Natural killer cell (primary cell): ENCODE measurements at regions not wholly inside any gene's neighbourhood (a gene's known extent, or its start where the extent isn't known, plus 50 kb on each side); places are given as distances from the start of the nearest gene placed in this dataset.
"Not testable (repeated sequence)": the region's sequence is repeated elsewhere in the genome, so short reads cannot be mapped to it uniquely, and the experiment has no call there.

Experiments
- ATAC-seq, 3 donors: fragments of 150-1000 bp in 2 of 3; fragments of 200-7000 bp in 1 of 3; cut with Tn5 transposase; 1 replicate in 1 of 3; 2 replicates in 2 of 3; pipeline ENCODE4 v1.10.0; 2021; ENCODE audit warnings: mild to moderate bottlenecking in 2 of 3, moderate library complexity in 2 of 3
- DNase-seq, 2 donors: peaks; one replicate each; pipeline versions ENCODE4 v3.0.0 to v3.0.0-alpha.2; 2013 to 2021; ENCODE audit warnings: mixed read lengths in 1 of 2
- H3K27ac ChIP-seq: one replicate; pipeline ENCODE4 v1.5.1; 2013; ENCODE audit warnings: mild to moderate bottlenecking, low read length
- H3K27me3 ChIP-seq: one replicate; pipeline ENCODE4 v1.6.1; 2013; ENCODE audit warnings: low read length; ENCODE audit not compliant: control insufficient read depth, insufficient read depth
- H3K36me3 ChIP-seq: one replicate; pipeline ENCODE4 v1.6.1; 2013; ENCODE audit warnings: low read length; ENCODE audit not compliant: control insufficient read depth, insufficient read depth
- H3K4me1 ChIP-seq: one replicate; pipeline ENCODE4 v1.6.1; 2013; ENCODE audit warnings: low read length; ENCODE audit not compliant: control insufficient read depth, insufficient read depth
- H3K4me3 ChIP-seq: one replicate; pipeline ENCODE4 v1.5.1; 2013; ENCODE audit warnings: low read length
- H3K9me3 ChIP-seq: one replicate; pipeline ENCODE4 v1.6.1; 2013; ENCODE audit warnings: low read length; ENCODE audit not compliant: control insufficient read depth, insufficient read depth
- H3K27ac Mint-ChIP-seq, 2 donors: one replicate each; pipeline ENCODE4 v1.8.0; 2022; ENCODE audit warnings: mild to moderate bottlenecking in 2 of 2, mixed read lengths in 2 of 2, moderate library complexity in 1 of 2
- H3K27me3 Mint-ChIP-seq, 2 donors: one replicate each; pipeline ENCODE4 v1.8.0; 2022; ENCODE audit warnings: low read depth in 2 of 2, mixed read lengths in 2 of 2
- H3K36me3 Mint-ChIP-seq: one replicate; pipeline ENCODE4 v1.8.0; 2022; ENCODE audit warnings: mixed read lengths
- H3K4me1 Mint-ChIP-seq, 2 donors: one replicate each; pipeline ENCODE4 v1.8.0; 2022; ENCODE audit warnings: mixed read lengths in 2 of 2
- H3K4me3 Mint-ChIP-seq: one replicate; pipeline ENCODE4 v1.8.0; 2022; ENCODE audit warnings: mild to moderate bottlenecking, moderate library complexity, mixed read lengths
- H3K9me3 Mint-ChIP-seq, 2 donors: one replicate each; pipeline ENCODE4 v1.8.0; 2022; ENCODE audit warnings: mixed read lengths in 2 of 2
- WGBS: methylation state at CpG from one replicate; pipeline ENCODE4 v1.1.7; 2013; ENCODE audit warnings: missing lambda C conversion rate; ENCODE audit not compliant: insufficient coverage; 5-methylcytosine and 5-hydroxymethylcytosine counted together
- intact Hi-C: fragments of 100-400 bp; cut with micrococcal nuclease; formaldehyde crosslinking; loops from one replicate; pipeline ENCODE4 v1.14.2; 2022

- H3K9me3 ChIP-seq, H3K36me3 ChIP-seq, H3K36me3 Mint-ChIP-seq, DNase-seq, H3K27me3 ChIP-seq, H3K4me1 Mint-ChIP-seq, H3K27me3 Mint-ChIP-seq, H3K4me1 ChIP-seq, ATAC-seq, intact Hi-C loops, H3K27ac ChIP-seq, H3K4me3 ChIP-seq, H3K27ac Mint-ChIP-seq, H3K9me3 Mint-ChIP-seq, H3K4me3 Mint-ChIP-seq: not testable (repeated sequence)
- 85% methylated on average over 24 of the region's 24 CpGs for WGBS
Measured at GRCh38 chr20:30724688-30725074, 532.8 kb upstream of the DEFB115 start.

- intact Hi-C loops, H3K27me3 ChIP-seq, H3K27me3 Mint-ChIP-seq, H3K4me1 ChIP-seq, H3K9me3 Mint-ChIP-seq, H3K36me3 ChIP-seq, H3K4me3 Mint-ChIP-seq, H3K36me3 Mint-ChIP-seq, DNase-seq, H3K27ac ChIP-seq, H3K4me1 Mint-ChIP-seq, H3K27ac Mint-ChIP-seq, H3K4me3 ChIP-seq, ATAC-seq, H3K9me3 ChIP-seq: not testable (repeated sequence)
- WGBS, result 92% methylated on average over 19 of the region's 19 CpGs
Measured at GRCh38 chr20:30725188-30725587, 532.3 kb upstream of the DEFB115 start.

- H3K9me3 ChIP-seq, H3K4me1 Mint-ChIP-seq, H3K4me1 ChIP-seq, H3K27ac ChIP-seq, H3K27ac Mint-ChIP-seq, DNase-seq, H3K36me3 ChIP-seq, intact Hi-C loops, H3K27me3 ChIP-seq, ATAC-seq, H3K27me3 Mint-ChIP-seq, H3K4me3 Mint-ChIP-seq, H3K9me3 Mint-ChIP-seq, H3K4me3 ChIP-seq: not testable (repeated sequence)
- WGBS, result 93% methylated on average over 38 of the region's 38 CpGs
- peaks cover 13% of the 10 kb centered on the region for H3K36me3 Mint-ChIP-seq
Measured at GRCh38 chr20:30728271-30728885, 529.1 kb upstream of the DEFB115 start.
